ENCODE measurements at regions not wholly inside any gene's neighbourhood (a gene's known extent, or its start where the extent isn't known, plus 50 kb on each side); places are given as distances from the start of the nearest gene placed in this dataset.

DNA sequence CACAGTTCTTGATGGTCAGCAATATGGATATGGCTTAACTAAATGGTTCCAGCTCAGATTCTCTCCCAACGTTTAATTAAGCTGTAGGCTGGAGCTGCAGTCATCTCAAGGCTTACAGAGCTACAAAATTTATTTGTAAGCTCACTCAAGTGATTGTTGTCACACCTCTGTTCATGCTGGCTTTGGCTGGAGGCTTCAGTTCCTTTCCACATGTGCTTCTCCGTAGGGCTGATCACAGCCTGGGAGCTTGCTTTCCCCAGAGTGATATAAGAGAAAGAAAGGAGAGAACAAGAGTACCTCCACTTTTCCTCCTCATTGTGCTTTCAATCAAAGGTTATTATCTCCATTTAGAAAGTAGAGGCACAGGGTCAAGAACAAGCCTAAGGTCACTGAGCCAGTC, 182.7 kb upstream of the KCNN2 start:
- no peak overlapping the region for H3K27ac ChIP-seq (ENCODE audit: low read depth, low read length)
- no peaks in the 10 kb centered on the region for H3K9me3 ChIP-seq (ENCODE audit: control insufficient read depth in 1 of 2, insufficient read depth in 1 of 2, low read depth in 1 of 2, low read length in 2 of 2)
- no peaks in the 10 kb centered on the region for H3K79me2 ChIP-seq (ENCODE audit: insufficient read depth, low read length)
- no peak overlapping the region for H3K4me3 ChIP-seq (replicated peaks in 1 of 2; ENCODE audit: low read depth in 1 of 2, low read length in 2 of 2)
- DNase-seq (ENCODE audit: low read depth, low spot score) (no peak), ATAC-seq (no peak)
- no peak for TF ChIP-seq ZNF274 (IDR thresholded peaks at IDR 0.05; ENCODE audit: low read depth, low read length)
- no peak for TF ChIP-seq EGR1 (IDR thresholded peaks at IDR 0.05; ENCODE audit: low read depth)
- TF ChIP-seq CBX3 (IDR thresholded peaks at IDR 0.05; ENCODE audit: low read depth) = no peak
- TF ChIP-seq, protein P1, sequence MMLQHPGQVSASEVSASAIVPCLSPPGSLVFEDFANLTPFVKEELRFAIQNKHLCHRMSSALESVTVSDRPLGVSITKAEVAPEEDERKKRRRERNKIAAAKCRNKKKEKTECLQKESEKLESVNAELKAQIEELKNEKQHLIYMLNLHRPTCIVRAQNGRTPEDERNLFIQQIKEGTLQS (IDR thresholded peaks at IDR 0.05) = no peak
- H3K36me3 ChIP-seq (ENCODE audit: control insufficient read depth in 1 of 2, insufficient read depth in 2 of 2, low read length in 2 of 2) = no peaks in the 10 kb centered on the region
- H2AFZ ChIP-seq (ENCODE audit: low read depth, low read length, poor library complexity, severe bottlenecking) = no peak overlapping the region
- ChIA-PET RAD21 (ENCODE audit: low non-redundant PET in 1 of 2, low total read pairs in 2 of 2, uncharacterized antibody in 2 of 2, unreplicated experiment in 2 of 2) (no interaction called here), CTCF (no interaction called here), POLR2A (no interaction called here)
- H3K27me3 ChIP-seq (ENCODE audit: insufficient read depth, low read length) = no peaks in the 10 kb centered on the region
- no peak overlapping the region for H3K4me2 ChIP-seq (ENCODE audit: low read length)
- BruUV-seq (replicated peaks) = no TSS peak
- no peak overlapping the region for H3K9ac ChIP-seq (ENCODE audit: low read length)
- no peaks in the 10 kb centered on the region for H3K4me1 ChIP-seq (ENCODE audit: control insufficient read depth in 1 of 2, insufficient read depth in 2 of 2, low read length in 2 of 2)
- no peaks in the 10 kb centered on the region for H3K9me2 ChIP-seq (ENCODE audit: insufficient read depth)
- no peaks in the 10 kb centered on the region for H4K20me1 ChIP-seq (ENCODE audit: insufficient read depth)
- intact Hi-C loops (cut with micrococcal nuclease) = no loop called here

DNA sequence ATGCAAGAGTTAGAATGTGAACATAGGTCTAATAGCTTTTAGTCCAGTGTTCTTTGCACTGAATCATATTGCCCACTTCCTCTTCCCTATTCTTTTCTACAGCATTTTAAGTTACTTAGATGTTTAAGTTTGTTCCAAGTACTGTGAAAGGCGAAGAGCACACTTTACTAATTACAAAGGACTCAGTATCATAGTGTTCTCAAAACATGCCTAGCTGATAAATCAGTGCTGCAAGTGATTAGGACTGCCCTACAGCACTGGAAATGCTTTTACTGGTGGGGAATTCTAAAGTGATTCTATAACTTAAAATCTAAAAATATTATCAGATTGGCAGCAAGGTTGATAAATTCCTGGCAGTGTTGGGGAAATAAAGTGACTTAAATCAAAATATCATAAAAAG, 177.9 kb upstream of the KCNN2 start:
- Histone ChIP-seq H3K4me1 (ENCODE audit: control insufficient read depth in 1 of 2, insufficient read depth in 2 of 2, low read length in 2 of 2) (peaks cover 0 to 5% of the 10 kb centered on the region in 2 experiments; a peak in 2 of 4 replicates), H3K9me2 (ENCODE audit: insufficient read depth) (no peaks in the 10 kb centered on the region), H3K27me3 (ENCODE audit: insufficient read depth, low read length) (no peaks in the 10 kb centered on the region), H3K9me3 (ENCODE audit: control insufficient read depth in 1 of 2, insufficient read depth in 1 of 2, low read depth in 1 of 2, low read length in 2 of 2) (no peaks in the 10 kb centered on the region), H3K4me3 (replicated peaks in 1 of 2; ENCODE audit: low read depth in 1 of 2, low read length in 2 of 2) (no peak overlapping the region), H2AFZ (ENCODE audit: low read depth, low read length, poor library complexity, severe bottlenecking) (no peak overlapping the region), H3K79me2 (ENCODE audit: insufficient read depth, low read length) (no peaks in the 10 kb centered on the region), H3K27ac (ENCODE audit: low read depth, low read length) (no peak overlapping the region), H4K20me1 (ENCODE audit: insufficient read depth) (no peaks in the 10 kb centered on the region), H3K9ac (ENCODE audit: low read length) (no peak overlapping the region), H3K4me2 (ENCODE audit: low read length) (no peak overlapping the region), H3K36me3 (ENCODE audit: control insufficient read depth in 1 of 2, insufficient read depth in 2 of 2, low read length in 2 of 2) (no peaks in the 10 kb centered on the region)
- DNase-seq (ENCODE audit: low read depth, low spot score) (no peak), ATAC-seq (no peak)
- RAD21 ChIA-PET (ENCODE audit: low non-redundant PET in 1 of 2, low total read pairs in 2 of 2, uncharacterized antibody in 2 of 2, unreplicated experiment in 2 of 2) = no interaction called here
- CTCF ChIA-PET = no interaction called here
- no TSS peak for BruUV-seq (replicated peaks)
- POLR2A ChIA-PET = no interaction called here
- no peak for TF ChIP-seq ZNF274 (IDR thresholded peaks at IDR 0.05; ENCODE audit: low read depth, low read length)
- TF ChIP-seq CBX3 (IDR thresholded peaks at IDR 0.05; ENCODE audit: low read depth) = no peak
- TF ChIP-seq EGR1 (IDR thresholded peaks at IDR 0.05; ENCODE audit: low read depth) = no peak
- no peak for TF ChIP-seq JUND (IDR thresholded peaks at IDR 0.05)
- no peak for TF ChIP-seq ELF1 (IDR thresholded peaks at IDR 0.05; ENCODE audit: borderline replicate concordance, low read depth)
- TF ChIP-seq, protein P2, sequence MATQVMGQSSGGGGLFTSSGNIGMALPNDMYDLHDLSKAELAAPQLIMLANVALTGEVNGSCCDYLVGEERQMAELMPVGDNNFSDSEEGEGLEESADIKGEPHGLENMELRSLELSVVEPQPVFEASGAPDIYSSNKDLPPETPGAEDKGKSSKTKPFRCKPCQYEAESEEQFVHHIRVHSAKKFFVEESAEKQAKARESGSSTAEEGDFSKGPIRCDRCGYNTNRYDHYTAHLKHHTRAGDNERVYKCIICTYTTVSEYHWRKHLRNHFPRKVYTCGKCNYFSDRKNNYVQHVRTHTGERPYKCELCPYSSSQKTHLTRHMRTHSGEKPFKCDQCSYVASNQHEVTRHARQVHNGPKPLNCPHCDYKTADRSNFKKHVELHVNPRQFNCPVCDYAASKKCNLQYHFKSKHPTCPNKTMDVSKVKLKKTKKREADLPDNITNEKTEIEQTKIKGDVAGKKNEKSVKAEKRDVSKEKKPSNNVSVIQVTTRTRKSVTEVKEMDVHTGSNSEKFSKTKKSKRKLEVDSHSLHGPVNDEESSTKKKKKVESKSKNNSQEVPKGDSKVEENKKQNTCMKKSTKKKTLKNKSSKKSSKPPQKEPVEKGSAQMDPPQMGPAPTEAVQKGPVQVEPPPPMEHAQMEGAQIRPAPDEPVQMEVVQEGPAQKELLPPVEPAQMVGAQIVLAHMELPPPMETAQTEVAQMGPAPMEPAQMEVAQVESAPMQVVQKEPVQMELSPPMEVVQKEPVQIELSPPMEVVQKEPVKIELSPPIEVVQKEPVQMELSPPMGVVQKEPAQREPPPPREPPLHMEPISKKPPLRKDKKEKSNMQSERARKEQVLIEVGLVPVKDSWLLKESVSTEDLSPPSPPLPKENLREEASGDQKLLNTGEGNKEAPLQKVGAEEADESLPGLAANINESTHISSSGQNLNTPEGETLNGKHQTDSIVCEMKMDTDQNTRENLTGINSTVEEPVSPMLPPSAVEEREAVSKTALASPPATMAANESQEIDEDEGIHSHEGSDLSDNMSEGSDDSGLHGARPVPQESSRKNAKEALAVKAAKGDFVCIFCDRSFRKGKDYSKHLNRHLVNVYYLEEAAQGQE (IDR thresholded peaks at IDR 0.05; ENCODE audit: low read depth) = no peak
- TF ChIP-seq, protein P3, sequence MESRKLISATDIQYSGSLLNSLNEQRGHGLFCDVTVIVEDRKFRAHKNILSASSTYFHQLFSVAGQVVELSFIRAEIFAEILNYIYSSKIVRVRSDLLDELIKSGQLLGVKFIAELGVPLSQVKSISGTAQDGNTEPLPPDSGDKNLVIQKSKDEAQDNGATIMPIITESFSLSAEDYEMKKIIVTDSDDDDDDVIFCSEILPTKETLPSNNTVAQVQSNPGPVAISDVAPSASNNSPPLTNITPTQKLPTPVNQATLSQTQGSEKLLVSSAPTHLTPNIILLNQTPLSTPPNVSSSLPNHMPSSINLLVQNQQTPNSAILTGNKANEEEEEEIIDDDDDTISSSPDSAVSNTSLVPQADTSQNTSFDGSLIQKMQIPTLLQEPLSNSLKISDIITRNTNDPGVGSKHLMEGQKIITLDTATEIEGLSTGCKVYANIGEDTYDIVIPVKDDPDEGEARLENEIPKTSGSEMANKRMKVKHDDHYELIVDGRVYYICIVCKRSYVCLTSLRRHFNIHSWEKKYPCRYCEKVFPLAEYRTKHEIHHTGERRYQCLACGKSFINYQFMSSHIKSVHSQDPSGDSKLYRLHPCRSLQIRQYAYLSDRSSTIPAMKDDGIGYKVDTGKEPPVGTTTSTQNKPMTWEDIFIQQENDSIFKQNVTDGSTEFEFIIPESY (IDR thresholded peaks at IDR 0.05; ENCODE audit: extremely low read depth, insufficient replicate concordance, low read length) = no peak
- intact Hi-C loops (cut with micrococcal nuclease) = no loop called here
